Lower leg skin (tissue), 4 donors: ENCODE measurements at regions not wholly inside any gene's neighbourhood (a gene's known extent, or its start where the extent isn't known, plus 50 kb on each side); places are given as distances from the start of the nearest gene placed in this dataset.
"Not testable (repeated sequence)": the region's sequence is repeated elsewhere in the genome, so short reads cannot be mapped to it uniquely, and the experiment has no call there.

Experiments
- DNase-seq, 2 donors: peaks; one replicate each; pipeline ENCODE4 v3.0.0-alpha.2; 2019; ENCODE audit warnings: low spot score in 2 of 2
- H3K4me3 ChIP-seq: fragments of 200-600 bp; sonication (generic); 2 replicates; pipeline ENCODE4 v1.5.1; 2017; ENCODE audit warnings: mild to moderate bottlenecking, low read depth; ENCODE audit not compliant: poor library complexity, severe bottlenecking
- POLR2A ChIP-seq, 2 donors: fragments of 450-650 bp; IDR thresholded peaks; one replicate each; pipeline ENCODE4 v1.6.1; 2016 to 2017; ENCODE audit warnings: antibody characterized with exemption in 2 of 2, mild to moderate bottlenecking in 1 of 2, moderate library complexity in 1 of 2
- WGBS, 2 donors: methylation state at CpG; one replicate each; pipeline ENCODE4 v1.1.5; 2018; 5-methylcytosine and 5-hydroxymethylcytosine counted together
- intact Hi-C: fragments of 100-400 bp; cut with DNase I; formaldehyde crosslinking; loops from one replicate; pipeline ENCODE4 v1.15.0; 2023; ENCODE audit warnings: low total_unique reads
- TF ChIP-seq, protein P1 (sequence below), 3 donors: fragments of 450-650 bp; IDR thresholded peaks; one replicate each; pipeline ENCODE4 v1.5.1; 2016; ENCODE audit warnings: antibody characterized with exemption in 3 of 3, mild to moderate bottlenecking in 3 of 3, moderate library complexity in 2 of 3

DNA sequence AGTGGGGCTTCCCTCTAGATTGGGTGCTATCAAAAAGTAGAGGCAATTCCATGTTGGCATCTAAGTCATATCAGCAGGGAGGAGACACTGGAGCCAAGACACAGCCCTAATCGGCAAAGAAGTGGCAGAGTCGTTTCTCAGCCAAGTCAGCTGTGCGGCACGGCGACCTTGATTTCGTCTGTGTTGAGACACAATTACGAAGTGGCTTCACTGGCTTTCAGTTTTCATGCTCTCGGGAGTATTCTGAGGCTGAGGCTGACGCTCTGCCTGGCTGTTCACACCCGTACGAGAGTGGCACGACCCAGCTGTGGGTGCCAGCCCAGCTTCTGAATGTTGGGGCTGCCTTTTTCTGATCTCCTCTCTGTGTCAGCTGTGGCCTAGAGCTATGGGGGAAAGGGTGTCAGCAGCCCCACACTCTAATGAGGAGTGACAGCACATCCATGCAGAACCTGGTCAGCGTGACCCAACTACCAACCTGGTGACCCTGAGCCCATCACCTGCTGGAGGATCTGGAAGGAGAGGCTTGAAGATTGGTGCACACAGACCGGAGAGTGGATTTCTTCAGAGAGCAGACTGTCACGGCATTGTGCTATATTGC lies 105.7 kb upstream of the TMEM45B start:
- DNase-seq: peak in 1 of 2 donors; percentile 36
- TF ChIP-seq POLR2A (IDR thresholded peaks at IDR 0.05): no peak
- TF ChIP-seq, protein P1, sequence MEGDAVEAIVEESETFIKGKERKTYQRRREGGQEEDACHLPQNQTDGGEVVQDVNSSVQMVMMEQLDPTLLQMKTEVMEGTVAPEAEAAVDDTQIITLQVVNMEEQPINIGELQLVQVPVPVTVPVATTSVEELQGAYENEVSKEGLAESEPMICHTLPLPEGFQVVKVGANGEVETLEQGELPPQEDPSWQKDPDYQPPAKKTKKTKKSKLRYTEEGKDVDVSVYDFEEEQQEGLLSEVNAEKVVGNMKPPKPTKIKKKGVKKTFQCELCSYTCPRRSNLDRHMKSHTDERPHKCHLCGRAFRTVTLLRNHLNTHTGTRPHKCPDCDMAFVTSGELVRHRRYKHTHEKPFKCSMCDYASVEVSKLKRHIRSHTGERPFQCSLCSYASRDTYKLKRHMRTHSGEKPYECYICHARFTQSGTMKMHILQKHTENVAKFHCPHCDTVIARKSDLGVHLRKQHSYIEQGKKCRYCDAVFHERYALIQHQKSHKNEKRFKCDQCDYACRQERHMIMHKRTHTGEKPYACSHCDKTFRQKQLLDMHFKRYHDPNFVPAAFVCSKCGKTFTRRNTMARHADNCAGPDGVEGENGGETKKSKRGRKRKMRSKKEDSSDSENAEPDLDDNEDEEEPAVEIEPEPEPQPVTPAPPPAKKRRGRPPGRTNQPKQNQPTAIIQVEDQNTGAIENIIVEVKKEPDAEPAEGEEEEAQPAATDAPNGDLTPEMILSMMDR (IDR thresholded peaks at IDR 0.05): no peak
- no peak overlapping the region for H3K4me3 ChIP-seq
- intact Hi-C loops: no loop called here
- 83 to 84% methylated on average over 15 of the region's 15 CpGs for WGBS, 2 donors

DNA sequence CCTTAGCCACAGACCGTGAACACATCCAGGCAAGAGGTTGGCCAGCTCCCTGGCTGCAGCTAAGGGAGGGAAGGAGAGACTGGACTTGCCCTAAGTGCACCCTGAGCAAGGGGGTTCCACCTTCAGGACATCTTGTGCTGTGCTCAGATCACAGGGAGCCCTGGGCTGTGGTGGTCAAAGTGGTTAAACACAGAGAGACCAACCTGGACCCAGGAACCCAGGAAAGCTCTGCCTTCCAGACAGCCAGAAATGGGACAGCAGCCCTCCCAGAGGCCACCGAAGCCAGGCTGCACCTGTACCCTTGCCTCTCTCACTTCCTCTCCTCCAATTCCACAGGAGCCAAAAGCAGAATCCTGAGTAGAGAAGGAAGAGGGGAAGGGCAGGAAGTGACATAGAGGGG lies 105.2 kb upstream of the TMEM45B start:
- DNase-seq: peak in 1 of 2 donors; percentile 65
- intact Hi-C loops: no loop called here
- no peak overlapping the region for H3K4me3 ChIP-seq
- no peak for TF ChIP-seq POLR2A (IDR thresholded peaks at IDR 0.05)
- TF ChIP-seq, protein P1 (IDR thresholded peaks at IDR 0.05): no peak
- 74 to 89% methylated on average over 2 of the region's 2 CpGs for WGBS, 2 donors

DNA sequence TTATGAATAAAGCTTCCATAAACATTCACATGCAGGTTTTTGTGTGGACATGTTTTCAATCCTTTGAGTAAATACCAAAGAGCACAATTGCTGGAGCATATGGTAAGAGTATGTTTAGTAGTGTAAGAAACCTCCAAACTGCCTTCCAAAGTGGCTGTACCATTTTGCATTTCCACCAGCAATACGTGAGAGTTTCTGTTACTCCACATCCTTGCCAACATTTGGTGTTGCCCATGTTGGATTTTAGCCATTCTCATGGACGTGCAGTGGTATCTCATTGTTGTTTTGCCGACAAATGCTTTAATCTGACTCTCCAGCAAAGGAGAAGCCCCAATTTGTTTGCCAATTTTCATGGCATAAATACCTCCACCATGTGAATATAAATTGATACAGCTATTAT lies 103.9 kb upstream of the TMEM45B start:
- DNase-seq: no peak
- intact Hi-C loops: no loop called here
- no peak overlapping the region for H3K4me3 ChIP-seq
- WGBS, 2 donors: 87 to 88% methylated on average over 3 of the region's 3 CpGs
- TF ChIP-seq POLR2A (IDR thresholded peaks at IDR 0.05): no peak
- TF ChIP-seq, protein P1 (IDR thresholded peaks at IDR 0.05): no peak

DNA sequence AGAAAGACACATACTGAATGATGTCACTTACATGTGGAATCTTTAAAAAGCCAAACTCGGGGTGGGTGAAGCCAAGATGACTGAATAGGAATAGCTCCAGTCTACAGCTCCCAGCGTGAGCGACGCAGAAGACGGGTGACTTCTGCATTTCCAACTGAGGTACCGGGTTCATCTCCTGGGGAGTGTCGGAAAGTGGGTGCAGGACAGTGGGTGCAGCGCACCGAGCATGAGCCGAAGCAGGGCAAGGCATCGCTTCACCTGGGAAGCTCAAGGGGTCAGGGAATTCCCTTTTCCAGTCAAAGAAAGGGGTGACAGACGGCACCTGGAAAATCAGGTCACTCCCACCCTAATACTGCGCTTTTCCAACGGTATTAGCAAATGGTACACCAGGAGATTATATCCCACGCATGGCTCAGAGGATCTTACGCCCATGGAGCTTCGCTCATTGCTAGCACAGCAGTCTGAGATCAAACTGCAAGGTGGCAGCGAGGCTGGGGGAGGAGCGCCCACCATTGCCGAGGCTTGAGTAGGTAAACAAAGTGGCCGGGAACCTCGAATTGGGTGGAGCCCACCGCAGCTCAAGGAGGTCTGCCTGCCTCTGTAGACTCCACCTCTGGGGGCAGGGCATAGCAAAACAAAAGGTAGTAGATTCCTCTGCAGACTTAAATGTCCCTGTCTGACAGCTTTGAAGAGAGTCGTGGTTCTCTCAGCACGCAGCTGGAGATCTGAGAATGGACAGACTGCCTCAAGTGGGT lies 103.0 kb upstream of the TMEM45B start:
- intact Hi-C loops, H3K4me3 ChIP-seq: not testable (repeated sequence)
- peak in 1 of 2 donors; percentile 56 for DNase-seq
- 95% methylated on average over 25 of the region's 25 CpGs for WGBS, 2 donors

DNA sequence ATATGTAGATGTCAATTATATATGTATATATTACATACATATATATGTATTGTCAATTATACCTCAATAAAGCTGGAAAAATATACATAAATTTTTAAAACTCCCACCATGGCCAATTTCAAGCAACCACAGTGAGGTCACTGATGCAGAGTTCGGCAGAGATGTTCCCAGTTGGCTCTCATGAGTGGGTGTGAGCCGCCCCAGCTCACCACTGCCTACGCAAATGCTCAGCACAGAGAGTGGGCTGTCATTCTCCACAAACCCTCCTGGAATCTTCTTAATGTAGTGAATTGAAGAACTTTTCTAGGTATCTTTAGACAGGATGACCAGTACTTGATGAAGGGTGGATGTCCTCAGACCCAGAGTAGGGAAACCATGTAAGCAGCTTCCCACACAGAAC lies 96.6 kb upstream of the TMEM45B start:
- DNase-seq: peak in 1 of 2 donors; percentile 20
- intact Hi-C loops: no loop called here
- TF ChIP-seq, protein P1 (IDR thresholded peaks at IDR 0.05): no peak
- WGBS, 2 donors: 85 to 90% methylated on average over 3 of the region's 3 CpGs
- no peak overlapping the region for H3K4me3 ChIP-seq

DNA sequence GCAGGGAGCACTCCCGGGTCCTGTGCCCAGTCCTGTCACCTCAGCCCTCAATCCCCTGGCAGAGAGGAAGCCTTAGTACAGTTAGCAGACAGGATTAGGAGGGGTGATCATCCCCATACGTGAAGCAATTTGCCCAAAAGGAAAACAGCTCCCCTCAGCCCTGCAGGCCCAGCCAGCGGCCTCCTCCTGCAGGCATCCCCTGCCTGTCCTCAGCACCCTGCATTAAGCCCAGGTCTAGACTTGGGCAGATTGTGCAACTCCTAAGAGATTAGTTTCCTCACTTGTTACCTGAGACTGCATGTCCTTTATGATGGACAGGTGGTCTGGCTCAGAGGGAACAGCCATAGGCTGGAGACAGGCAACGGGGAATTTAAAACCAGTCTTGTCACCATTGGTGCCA lies 95.5 kb upstream of the TMEM45B start:
- TF ChIP-seq, protein P1 (IDR thresholded peaks at IDR 0.05): no peak
- no peak for TF ChIP-seq POLR2A (IDR thresholded peaks at IDR 0.05)
- WGBS, 2 donors: 72 to 79% methylated on average over 4 of the region's 4 CpGs
- H3K4me3 ChIP-seq: no peak overlapping the region
- peak in 1 of 2 donors; percentile 78 for DNase-seq
- intact Hi-C loops: no loop called here
